ENCODE measurements at regions not wholly inside any gene's neighbourhood (a gene's known extent, or its start where the extent isn't known, plus 50 kb on each side); places are given as distances from the start of the nearest gene placed in this dataset.

GRCh38 chr2:16011621-16011960, 71.2 kb downstream of the MYCN start:
- 96% methylated on average over 2 of the region's 2 CpGs for WGBS
- H3K27me3 ChIP-seq (ENCODE audit: control insufficient read depth in 4 of 4, insufficient read depth in 4 of 4, low read length in 3 of 4) = peaks cover 0 to 2% (median under 1%) of the 10 kb centered on the region in 4 donors
- H3K9ac ChIP-seq (ENCODE audit: low read depth in 1 of 2, low read length in 2 of 2) = no peak overlapping the region

More at GRCh38 chr2:16011621-16011960, 71.2 kb downstream of the MYCN start:
- Histone ChIP-seq H3K4me3 (ENCODE audit: low read depth in 1 of 3, low read length in 3 of 3) (no peak overlapping the region), H3K27ac (ENCODE audit: low read depth in 1 of 2, low read length in 2 of 2) (no peak overlapping the region), H3K9me3 (ENCODE audit: control insufficient read depth in 4 of 4, low read length in 3 of 4) (no peaks in the 10 kb centered on the region), H3K36me3 (ENCODE audit: control insufficient read depth in 4 of 4, insufficient read depth in 3 of 4, low read depth in 1 of 4, low read length in 3 of 4) (no peaks in the 10 kb centered on the region), H3K4me1 (ENCODE audit: control insufficient read depth in 4 of 4, insufficient read depth in 4 of 4, low read length in 3 of 4) (peaks cover 5 to 21% (median 17%) of the 10 kb centered on the region in 4 donors)
- TF ChIP-seq SP1 (IDR thresholded peaks at IDR 0.05) (no peak), HNF4G (IDR thresholded peaks at IDR 0.05) (no peak), GABPA (IDR thresholded peaks at IDR 0.05 in 1 of 2, conservative IDR thresholded peaks at IDR 0.05 in 1 of 2) (no peak), ATF3 (IDR thresholded peaks at IDR 0.05) (no peak), FOXA1 (IDR thresholded peaks at IDR 0.05) (no peak), REST (IDR thresholded peaks at IDR 0.05) (no peak), FOXA2 (IDR thresholded peaks at IDR 0.05) (no peak), MAX (IDR thresholded peaks at IDR 0.05) (no peak), EGR1 (IDR thresholded peaks at IDR 0.05; ENCODE audit: low read depth in 2 of 2) (no peak), RXRA (IDR thresholded peaks at IDR 0.05) (no peak), NR2F2 (IDR thresholded peaks at IDR 0.05) (no peak), RAD21 (IDR thresholded peaks at IDR 0.05) (no peak), TAF1 (conservative IDR thresholded peaks at IDR 0.05) (no peak), YY1 (IDR thresholded peaks at IDR 0.05) (no peak), JUND (IDR thresholded peaks at IDR 0.05) (no peak), HNF4A (conservative IDR thresholded peaks at IDR 0.05) (no peak)
- TF ChIP-seq, protein P1, sequence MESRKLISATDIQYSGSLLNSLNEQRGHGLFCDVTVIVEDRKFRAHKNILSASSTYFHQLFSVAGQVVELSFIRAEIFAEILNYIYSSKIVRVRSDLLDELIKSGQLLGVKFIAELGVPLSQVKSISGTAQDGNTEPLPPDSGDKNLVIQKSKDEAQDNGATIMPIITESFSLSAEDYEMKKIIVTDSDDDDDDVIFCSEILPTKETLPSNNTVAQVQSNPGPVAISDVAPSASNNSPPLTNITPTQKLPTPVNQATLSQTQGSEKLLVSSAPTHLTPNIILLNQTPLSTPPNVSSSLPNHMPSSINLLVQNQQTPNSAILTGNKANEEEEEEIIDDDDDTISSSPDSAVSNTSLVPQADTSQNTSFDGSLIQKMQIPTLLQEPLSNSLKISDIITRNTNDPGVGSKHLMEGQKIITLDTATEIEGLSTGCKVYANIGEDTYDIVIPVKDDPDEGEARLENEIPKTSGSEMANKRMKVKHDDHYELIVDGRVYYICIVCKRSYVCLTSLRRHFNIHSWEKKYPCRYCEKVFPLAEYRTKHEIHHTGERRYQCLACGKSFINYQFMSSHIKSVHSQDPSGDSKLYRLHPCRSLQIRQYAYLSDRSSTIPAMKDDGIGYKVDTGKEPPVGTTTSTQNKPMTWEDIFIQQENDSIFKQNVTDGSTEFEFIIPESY (IDR thresholded peaks at IDR 0.05) = no peak
- TF ChIP-seq, protein P2, sequence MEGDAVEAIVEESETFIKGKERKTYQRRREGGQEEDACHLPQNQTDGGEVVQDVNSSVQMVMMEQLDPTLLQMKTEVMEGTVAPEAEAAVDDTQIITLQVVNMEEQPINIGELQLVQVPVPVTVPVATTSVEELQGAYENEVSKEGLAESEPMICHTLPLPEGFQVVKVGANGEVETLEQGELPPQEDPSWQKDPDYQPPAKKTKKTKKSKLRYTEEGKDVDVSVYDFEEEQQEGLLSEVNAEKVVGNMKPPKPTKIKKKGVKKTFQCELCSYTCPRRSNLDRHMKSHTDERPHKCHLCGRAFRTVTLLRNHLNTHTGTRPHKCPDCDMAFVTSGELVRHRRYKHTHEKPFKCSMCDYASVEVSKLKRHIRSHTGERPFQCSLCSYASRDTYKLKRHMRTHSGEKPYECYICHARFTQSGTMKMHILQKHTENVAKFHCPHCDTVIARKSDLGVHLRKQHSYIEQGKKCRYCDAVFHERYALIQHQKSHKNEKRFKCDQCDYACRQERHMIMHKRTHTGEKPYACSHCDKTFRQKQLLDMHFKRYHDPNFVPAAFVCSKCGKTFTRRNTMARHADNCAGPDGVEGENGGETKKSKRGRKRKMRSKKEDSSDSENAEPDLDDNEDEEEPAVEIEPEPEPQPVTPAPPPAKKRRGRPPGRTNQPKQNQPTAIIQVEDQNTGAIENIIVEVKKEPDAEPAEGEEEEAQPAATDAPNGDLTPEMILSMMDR (IDR thresholded peaks at IDR 0.05; ENCODE audit: low read depth, low read length, missing input control) = no peak
- DNase-seq (ENCODE audit: low spot score) = no peak
